ENCODE measurements at regions not wholly inside any gene's neighbourhood (a gene's known extent, or its start where the extent isn't known, plus 50 kb on each side); places are given as distances from the start of the nearest gene placed in this dataset.
"Not testable (repeated sequence)": the region's sequence is repeated elsewhere in the genome, so short reads cannot be mapped to it uniquely, and the experiment has no call there.

DNA sequence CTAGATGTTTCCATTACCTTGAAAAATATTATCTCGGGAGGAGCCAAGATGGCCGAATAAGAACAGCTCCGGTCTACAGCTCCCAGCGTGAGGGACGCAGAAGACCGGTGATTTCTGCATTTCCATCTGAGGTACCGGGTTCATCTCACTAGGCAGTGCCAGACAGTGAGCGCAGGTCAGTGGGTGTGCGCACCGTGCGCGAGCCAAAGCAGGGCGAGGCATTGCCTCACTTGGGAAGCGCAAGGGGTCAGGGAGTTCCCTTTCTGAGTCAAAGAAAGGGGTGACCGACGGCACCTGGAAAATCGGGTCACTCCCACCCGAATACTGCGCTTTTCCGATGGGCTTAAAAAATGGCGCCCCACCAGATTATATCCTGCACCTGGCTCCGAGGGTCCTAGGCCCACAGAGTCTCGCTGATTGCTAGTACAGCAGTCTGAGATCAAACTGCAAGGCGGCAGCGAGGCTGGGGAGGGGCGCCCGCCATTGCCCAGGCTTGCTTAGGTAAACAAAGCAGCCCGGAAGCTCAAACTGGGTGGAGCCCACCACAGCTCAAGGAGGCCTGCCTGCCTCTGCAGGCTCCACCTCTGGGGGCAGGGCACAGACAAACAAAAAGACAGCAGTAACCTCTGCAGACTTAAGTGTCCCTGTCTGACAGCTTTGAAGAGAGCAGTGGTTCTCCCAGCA lies 367.8 kb downstream of the NR2F1-AS1 start:
- DNase-seq, result not testable (repeated sequence)

DNA sequence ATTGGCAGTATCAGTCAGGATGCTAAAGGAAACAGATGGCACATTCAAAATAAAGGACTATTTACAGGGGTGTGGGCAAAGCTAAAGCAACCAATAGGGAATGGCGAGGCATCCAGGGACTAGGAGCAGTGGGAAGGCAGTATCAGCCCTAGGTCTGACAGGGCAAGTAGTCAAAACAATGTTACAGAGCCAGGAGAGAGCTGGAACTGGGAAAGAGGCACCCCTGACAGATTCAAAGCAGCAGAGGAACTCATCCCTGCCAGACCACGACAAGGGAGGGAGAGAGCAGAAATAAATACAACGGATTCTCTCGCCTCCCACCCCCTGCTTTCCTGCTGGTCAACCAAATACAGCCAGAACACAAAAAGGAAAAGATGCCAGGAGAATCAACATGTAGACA lies 371.5 kb downstream of the NR2F1-AS1 start:
- DNase-seq, result no peak

DNA sequence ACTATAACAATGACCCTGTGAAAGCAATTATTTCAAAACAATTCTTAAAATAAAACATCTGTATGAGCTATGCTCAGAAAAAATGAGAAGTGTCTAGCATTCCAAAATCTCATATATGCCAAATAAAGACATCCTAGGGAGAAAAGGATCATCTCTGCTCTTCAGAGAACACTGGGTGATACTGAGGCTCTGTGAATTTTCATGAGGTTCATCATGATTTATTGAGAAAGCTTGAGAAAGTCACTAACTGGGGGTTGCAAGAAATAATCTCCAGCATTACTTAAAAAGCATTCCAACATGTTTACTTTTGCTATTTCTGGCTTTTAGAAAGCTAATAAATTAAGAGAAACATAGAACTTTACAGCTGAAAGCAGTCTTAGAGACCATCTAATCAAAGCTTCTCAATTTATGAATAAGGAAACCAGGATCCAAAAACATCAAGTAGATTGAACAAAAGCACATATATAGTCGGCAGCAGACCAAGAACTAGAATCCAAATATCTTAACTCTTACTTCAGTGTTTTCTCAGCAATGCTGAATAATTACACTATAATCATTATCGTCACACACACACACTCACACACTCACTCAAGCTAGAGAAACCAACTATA lies 372.8 kb downstream of the NR2F1-AS1 start:
- no peak for DNase-seq

DNA sequence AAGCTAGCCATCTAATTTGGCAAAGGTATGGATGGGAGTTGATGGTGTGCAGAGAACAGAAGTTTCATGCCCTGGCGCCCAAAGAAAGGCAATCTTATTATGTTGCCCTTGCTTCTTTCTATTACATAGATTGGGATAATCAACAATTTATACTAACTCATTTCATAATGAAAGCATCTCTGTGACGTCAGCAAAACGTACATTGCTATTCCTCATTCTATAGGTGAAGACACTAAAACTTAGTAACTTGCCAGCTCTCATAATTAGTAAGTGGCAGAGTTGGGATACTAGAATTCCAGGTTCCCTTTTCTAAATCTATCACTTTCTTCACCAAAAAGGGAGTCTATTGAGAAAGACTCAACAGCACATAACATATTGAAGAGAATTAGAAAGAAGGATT lies 374.8 kb downstream of the NR2F1-AS1 start:
- no peak for DNase-seq

DNA sequence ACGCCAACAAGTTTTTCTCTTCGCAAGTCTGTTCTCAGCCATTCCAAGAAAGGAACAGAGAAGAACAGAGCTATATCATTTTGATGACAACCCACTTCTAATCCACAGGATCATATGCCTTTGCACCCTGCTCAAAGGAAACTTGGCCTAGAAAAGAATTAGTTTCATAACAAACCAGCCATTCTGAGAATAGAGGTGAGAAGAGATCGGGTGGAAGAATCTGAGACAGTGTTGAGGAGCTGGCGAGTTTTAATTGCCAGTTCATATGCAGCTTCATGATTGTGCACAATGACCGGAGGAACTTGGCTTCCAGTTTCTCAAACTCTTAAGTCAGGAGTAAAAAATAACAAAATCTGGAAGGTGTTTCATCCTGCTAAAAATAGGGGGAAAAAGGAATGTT lies 380.0 kb downstream of the NR2F1-AS1 start:
- DNase-seq, result no peak

DNA sequence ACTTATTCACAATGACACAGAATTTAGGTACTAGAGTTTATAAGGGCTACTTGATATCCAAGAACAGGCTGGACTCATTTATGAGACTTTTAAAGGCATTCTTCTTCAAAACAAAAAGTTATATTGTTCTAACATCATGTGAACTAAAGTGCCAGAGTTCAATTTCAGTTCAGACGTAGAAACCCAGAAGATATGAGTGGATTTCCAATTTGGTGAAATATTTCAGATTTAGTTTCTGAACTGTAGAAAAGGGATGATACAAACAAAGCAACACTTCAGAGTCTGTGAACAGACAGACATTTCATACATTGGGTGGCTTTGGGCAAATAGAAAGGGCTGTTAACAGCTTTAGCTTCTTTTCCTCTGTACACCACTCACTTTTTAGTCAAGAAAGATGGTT lies 384.0 kb downstream of the NR2F1-AS1 start:
- no peak for DNase-seq

DNA sequence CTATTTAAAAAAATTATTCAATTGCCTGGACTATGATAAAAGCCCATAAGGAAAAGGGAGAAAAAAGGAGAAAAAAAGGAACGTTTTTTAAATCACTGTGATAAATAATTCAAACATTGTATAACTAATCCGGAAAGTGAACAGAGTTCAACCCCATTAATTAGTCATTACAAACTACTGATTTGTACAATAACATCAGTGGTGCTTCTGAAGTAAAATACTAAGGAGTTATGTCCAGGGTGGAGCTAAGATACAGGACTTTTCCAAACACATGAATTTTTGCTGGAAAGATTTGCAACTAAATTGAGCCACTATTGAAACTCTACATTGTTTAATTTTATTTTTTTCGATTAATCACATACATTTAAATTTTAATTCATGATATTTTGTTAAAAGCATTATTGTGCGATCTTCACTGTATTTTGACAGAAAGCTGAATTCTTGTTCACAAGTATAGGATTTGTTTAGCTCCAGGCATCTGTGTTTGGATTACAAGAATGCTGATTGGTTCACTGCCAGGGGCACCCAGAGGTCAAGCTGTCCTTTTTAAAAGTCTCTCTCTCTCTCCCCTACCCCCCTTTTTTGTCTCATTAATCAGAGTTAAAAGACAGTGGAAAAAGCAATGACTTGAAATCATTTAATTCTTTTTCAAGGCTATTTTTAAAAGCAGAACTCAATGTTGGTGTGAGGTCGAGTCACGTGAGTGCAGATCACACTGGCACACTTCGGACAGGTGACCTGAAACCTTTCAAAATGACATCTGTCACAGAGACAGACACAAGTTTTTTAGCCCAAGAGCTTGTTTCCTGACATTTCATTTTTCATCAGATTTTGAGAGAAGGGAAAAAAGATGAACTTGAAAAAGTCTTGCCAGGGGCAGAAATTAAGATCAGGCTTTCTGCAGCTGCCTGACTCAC lies 387.3 kb downstream of the NR2F1-AS1 start:
- DNase-seq, result no peak

DNA sequence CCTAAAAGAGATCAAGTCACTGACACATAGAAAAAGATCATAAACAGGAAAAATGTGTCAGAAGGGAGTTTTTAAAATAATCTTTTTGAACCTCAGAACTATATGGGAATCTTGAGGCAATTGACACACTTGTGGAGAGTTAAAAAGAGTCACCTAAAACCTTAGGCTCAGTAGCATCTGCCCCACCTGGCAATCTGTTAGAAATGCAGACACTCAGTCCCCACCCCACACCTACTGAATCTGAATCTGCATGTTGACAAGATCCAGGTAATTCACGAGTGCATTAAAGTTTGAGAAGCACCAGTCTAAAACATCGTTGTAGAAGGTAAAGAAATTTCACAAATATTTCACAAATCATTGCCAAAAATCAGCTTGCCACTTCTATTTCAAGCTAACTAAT lies 388.3 kb downstream of the NR2F1-AS1 start:
- DNase-seq, result no peak

DNA sequence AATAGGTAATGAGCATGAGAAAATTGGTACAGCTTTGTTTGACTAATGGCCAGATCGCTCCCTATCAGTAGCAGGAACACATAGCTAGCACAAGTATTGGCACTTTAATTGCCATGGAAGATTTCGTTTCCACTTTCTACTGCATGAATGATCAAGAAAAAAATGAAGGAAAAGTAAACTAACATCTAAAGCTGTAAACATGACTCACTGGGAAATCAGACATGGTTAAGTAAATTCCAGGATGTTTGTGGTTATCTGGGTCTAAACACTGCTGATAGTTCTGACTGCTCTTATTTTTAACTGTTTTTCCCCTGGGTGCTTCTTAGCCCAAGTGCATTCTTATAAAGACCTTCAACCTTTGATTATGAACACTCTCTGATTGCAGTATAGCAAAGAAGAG lies 388.9 kb downstream of the NR2F1-AS1 start:
- no peak for DNase-seq

DNA sequence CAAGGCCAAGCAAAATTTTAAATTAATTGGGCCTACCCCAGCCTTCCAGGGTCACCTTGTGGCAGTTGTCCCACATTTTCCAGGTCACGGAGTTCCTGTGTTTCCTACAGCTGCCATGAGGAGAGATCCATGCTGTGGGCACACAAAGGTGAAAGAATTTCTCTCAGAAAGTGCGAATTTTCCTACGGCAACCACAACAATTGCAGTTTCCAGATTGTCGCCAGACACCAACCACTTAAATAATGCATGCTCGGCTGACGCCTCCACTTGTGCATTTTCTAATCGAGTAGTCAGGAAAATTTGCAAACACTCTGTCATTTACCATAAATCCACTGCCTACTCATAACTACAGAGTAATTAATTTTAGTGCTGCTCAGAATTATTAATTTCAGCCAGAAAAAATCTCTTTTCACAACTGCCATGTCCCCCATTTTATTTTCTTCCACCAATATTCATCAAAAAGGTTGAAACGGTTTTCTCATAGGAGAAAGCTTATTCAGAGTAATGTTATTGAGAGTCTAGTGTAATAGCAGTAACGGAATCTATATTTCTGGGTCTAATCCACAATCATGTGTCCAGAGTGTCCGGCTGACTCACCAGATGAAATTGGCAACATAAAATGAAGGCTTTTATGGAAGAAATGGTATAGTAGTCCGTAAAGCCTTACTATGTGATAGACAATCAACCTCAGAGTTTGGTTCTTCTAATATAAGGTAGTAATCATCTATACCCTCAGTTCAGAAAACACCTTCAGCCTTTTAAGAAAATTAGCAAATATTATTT lies 389.8 kb downstream of the NR2F1-AS1 start:
- no peak for DNase-seq

DNA sequence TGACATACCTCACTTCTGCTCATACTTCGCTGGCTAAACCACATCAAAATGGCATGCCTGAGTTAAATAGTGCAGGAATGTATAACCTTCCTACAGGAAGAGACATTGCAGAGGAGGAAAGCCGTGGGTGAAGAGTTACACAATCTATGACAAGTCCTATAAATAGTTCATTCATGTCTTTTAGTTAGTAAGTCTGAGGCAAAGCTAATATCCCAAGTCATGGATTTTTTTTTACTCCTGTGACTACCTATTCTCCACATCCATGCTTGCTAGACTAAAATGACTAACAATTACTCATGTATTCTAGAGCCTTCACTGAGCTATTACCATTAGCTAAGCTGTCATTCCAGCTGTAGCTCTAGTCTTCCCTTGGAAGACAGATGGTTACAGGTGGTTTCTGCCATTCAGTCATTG lies 391.3 kb downstream of the NR2F1-AS1 start:
- no peak for DNase-seq

DNA sequence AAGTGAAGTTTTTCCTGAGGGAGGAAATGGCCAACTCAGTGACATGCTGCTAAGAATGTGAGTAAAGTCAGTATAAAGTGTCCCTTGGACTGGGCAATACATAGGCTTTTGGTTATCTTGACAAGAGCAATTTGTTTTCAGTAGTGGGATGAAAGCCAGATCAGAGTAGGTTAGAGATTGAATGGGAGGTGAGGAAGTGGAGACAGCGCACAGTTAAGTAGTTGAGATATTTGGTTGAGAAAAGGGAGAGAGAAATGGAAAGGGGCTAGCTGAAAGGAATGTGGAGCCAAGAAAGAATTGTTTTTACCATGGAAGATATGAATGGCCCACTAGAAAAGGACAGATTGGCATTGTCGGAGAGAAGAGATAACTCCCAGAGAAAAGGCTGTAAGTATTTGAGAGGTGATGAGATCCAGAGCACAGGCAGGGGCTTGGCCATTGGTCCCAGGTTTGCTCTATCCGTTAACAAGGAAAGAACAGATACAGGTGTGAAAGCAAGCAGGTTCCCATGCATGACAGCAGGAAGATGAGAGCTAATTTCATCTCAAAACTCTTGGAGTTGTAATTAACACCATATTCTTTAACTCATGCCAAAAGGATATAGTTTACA lies 392.0 kb downstream of the NR2F1-AS1 start:
- DNase-seq, result no peak

DNA sequence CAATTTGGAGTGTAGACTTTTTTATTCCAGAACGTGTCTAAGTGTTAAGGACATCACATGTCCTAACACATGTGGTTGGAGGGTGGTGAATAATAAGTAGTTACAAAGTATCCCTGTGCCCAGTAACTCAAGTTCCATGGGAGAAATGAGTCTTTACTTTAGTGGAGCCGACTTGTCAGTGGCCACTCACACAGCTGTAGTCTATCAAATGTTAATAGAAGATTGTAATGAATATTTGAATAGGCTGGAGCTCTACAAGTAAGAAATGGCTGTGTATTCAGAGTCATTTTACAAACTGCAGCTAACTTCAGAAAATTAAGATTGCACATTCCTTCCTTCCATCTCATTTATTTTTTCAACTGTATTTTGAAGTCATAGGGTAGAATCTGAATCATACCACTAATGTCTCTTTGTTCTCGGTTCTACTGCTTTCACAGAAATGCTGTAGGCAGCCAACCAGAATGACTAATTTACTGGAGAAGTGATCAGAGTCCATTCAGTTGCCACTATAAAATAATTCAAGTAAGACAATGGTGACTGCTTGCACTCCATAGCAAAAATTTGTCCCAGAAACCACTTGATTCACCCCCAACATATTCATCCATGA lies 394.8 kb downstream of the NR2F1-AS1 start:
- DNase-seq, result no peak

DNA sequence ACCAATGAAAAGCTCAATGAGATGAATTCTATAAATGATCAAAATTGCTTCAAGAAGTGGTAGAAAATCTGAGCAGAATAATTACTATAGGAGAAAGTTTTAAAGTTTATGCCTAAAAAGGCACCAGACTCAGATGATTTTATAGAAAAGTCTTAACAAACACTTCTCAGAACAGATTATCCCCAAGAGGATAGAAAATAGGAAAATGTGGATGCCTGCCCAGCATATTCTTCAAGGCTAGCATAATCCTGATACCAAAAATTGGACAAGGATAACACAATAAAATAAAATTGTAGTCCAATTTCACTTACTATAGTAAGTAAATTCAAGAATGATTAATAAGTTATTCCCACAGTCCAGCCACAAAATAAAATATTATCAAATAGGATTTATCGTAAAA lies 397.0 kb downstream of the NR2F1-AS1 start:
- DNase-seq, result no peak

DNA sequence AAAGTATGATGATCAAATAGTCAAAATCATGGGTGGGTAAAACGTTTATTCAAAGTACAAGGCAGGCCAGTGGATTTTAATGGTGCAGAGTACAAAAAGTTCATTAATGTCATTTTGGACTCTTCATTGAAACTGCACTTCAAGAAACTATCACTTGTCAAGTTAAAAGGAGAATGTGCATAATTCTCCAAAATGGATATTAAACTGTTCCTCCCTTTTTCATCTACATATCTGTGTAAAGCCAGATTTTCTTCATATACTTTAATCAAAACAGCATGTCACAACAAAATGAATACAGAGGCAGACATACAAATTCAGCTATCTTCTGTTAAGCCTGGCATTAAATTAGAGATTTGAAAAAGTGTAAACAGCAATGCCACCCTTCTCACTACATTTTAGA lies 401.6 kb downstream of the NR2F1-AS1 start:
- DNase-seq, result no peak

DNA sequence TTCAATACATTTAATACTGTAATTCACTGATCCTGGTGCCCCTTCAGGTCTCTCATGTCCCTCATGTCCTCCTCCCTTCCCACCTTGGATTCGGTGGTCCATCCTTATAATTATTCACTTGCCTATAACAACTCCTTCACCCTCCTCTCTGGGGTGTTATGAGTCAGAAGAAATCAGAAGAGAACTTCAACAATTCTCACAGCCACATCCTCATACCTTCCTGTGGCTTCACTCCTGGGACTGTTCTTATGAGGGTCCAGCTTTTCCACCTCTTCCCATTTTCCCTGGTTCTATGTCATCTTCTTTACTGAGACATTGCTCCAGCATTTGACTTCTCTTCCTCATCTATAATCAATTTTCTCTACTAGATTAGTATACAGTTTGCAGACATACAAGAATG lies 406.1 kb downstream of the NR2F1-AS1 start:
- DNase-seq, result no peak

DNA sequence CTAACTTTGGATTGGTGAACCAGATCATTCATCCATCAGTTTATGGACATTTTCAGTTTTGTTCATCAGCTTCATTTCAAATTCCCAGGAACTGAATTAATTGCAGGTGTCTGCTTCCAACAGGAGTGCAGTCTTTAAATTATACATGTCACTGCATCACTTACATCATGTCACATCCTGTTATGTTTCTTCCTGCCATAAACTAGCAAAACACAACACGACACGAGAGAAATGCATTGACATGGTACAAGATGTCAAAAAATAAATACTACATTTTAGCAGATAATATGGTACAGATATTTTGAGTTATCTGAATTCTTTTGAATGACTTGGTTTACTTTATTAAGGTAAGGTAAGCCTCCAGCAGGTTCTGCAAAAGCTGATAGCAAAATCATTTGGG lies 415.5 kb downstream of the NR2F1-AS1 start:
- DNase-seq, result no peak

DNA sequence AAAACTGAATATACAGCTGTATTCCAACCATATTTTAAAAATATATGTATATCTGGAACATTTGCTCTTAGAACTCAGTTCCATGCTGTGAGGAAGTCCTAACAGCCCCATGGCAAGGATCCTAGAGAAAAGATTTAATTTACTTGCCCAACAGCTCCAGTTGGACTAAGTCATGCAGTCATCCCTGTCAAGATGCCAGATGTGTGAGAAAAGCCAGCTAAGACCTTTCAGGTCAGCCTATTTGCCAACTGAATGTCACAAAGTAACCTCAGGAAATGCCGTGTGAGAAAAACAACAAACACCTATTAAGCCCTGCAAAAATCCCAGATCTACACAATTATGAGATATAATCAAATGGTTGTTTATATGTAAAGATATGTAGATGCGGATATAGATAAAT lies 416.3 kb downstream of the NR2F1-AS1 start:
- no peak for DNase-seq

DNA sequence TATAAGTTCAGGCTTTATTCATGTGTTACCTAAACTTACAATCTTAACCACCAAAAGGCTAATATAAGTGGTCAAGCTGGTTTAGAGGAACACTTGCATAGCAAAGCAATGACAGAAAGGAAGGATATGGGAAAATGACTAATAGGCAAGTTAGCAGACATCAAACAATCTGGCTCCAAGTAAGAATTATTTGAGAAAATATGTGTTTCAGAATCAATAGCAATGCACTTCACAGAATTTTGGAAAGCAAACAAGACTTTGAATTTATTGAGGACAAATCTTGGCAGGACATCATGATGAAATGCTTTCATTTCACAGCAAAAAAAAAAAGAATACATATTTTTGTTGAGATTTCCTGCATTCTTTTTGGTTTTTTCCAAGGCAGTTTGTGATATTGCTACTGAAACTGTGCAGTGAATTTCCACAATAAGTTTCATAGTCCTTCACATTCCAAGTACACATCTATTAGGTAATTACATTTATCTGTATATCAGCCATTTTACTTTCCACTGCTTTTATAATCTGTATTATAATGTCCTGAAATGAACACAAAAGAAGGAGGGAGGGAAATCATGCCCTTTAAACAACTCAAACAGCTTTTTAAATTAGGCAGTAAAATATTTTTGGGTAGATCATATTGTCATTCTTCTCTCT lies 417.9 kb downstream of the NR2F1-AS1 start:
- no peak for DNase-seq

DNA sequence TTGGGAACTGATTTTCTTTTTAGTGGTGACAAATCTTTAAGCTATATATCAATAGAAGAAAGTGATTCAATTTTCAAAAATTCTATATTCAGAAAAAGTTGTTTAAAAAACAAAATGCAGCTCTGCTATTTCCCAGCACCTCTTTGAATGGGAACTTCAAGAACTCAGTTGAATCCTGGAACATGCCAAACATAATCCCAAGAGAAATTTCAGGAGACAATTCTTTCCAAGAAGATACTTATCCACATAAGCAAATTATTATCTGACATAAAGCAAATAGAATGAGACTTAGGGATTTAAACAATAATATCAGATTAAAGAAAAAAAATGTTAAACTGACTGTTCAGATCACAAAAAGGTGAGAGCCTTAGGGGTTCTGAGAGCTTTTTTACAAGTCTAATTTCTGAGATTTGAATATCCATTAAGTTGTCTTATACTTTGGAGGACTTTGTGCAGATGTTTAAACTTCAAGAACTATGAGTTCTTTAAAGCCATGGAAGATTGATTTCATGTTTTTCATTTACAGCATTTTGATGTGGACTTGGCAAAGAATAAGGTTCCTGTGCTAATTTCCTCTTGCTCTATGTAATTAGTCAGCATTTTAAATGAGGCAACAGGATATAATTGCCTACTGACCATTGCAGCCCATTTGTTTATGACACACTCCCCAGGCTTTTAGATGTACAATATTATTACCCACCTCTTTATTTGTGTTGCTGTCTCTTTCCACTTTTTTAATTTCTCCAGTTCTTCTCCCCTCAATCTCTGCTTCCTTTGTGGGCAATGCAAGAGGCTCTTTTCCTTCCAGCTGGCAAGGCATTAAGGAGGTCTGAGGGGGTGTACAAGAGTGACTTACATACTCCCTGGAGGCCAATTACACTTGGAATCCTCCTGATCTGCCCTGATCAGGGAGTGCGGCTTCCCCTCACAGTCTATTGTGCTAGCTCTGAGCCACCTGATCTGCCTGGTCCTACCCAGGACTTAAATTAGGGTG lies 419.1 kb downstream of the NR2F1-AS1 start:
- no peak for DNase-seq
